HG03460 (cell line): ENCODE measurements at regions not wholly inside any gene's neighbourhood (a gene's known extent, or its start where the extent isn't known, plus 50 kb on each side); places are given as distances from the start of the nearest gene placed in this dataset.
"Not testable (repeated sequence)": the region's sequence is repeated elsewhere in the genome, so short reads cannot be mapped to it uniquely, and the experiment has no call there.

ENCODE experiments used
- ATAC-seq: cut with Tn5 transposase; IDR thresholded peaks from one replicate; pipeline ENCODE4 v1.9.1; 2021; ENCODE audit not compliant: unreplicated experiment

DNA sequence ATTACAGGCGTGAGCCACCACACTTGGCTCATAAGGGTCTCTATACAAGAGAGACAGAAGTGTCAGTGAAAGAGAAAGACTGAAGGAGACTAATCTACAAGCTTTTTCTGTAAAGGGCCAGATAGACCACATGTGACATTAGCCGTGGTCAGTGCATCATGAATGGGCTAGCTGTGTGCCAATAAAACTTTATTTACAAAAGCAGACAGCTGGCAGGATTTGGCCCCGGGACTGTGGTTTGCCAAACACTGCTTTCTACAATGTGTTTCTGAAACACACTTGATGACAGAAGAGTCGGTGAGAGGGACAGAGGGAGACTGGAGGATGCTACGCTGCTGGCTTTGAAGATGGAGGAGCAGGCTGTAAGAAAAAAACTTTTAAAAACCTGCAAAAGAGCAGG lies 285.4 kb downstream of the TFAP2C start:
- no peak for ATAC-seq

DNA sequence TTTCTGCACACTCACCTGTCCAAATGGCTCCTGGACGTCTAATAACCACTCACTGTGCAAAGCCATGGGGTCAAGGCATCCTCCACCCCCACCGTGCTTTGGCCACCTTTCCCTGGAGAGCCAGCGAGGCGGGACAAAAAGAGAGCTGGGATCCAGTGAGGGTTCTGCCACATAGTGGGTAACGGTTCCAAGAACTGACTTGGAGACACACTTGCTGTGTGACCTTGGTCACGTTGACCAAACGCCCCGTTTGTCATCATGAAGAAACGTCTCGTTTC lies 287.2 kb downstream of the TFAP2C start:
- no peak for ATAC-seq

DNA sequence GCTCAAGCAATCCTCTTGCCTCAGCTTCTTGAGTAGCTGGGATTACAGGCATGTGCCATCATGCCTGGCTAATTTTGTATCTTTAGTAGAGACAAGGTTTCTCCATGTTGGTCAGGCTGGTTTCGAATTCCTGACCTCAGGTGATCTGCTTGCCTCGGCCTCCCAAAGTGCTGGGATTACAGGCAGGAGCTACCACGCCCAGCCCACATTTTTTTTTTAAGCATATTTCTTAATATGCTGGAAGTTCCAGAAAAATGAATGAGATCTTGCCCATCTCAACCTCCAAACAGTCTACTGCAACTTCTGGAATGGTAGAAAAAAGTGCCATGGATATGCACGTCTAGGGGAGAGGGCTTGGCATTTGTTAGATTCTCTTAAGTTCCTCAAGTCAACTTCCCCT lies 290.9 kb downstream of the TFAP2C start:
- not testable (repeated sequence) for ATAC-seq

- ATAC-seq, result no peak
Measured at GRCh38 chr20:56922497-56922896, 293.4 kb downstream of the TFAP2C start.

- ATAC-seq, result no peak
Measured at GRCh38 chr20:56924292-56925081, 295.4 kb downstream of the TFAP2C start.

DNA sequence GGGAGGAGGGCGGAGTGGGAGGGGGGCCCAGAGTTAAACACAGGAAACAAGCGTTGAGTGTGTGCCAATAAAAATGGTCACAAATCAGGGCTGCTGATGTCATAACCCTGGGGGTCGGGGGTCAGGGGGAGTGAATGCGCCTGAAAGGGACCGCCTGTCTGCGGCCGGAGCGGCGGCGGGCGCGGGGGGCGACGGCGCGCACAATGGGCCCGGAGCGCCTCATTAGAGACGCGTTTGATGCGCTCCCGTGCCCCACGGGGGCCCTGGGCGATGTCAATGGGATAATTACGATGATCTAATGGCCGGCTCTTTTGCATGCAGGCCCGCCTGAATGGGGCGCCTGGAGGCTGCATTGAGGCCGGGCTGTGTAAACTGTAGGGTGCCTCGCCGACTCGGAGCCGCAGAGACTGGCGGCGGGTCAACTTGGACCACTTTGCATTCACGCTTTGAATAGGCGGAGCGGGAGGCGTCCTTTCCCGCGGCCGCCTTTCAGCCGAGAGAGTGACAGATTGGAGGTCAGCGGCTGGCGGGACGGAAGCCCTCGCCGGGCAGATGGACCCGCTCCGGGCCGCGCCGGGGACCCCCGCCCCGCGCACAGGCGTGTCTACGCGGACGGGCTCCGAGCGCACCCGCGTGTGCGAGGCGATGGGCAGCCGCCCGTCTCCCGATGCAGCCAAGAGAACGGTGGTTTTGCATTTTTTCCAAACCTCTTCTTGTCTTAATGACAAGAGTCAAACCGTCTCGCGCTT lies 296.1 kb downstream of the TFAP2C start:
- ATAC-seq, result no peak

DNA sequence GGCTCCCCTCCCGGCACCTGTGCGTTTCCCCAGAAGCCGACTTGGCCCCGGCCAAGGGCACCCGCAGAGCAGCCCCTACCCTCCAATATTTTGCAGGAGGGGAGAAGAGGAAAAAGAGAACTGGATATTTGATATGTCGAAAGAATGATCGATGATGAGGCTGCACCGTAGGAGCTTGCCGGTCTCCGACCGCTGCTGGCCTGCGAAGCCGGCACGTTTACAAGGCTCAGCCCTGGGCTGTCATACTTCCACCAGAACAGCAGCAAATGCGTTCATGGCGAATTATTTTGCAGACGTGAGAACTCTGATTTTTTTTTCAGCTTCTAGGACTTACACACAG lies 296.7 kb downstream of the TFAP2C start:
- no peak for ATAC-seq

GRCh38 chr20:56926501-56926900 lies 297.4 kb downstream of the TFAP2C start:
- ATAC-seq, result no peak

DNA sequence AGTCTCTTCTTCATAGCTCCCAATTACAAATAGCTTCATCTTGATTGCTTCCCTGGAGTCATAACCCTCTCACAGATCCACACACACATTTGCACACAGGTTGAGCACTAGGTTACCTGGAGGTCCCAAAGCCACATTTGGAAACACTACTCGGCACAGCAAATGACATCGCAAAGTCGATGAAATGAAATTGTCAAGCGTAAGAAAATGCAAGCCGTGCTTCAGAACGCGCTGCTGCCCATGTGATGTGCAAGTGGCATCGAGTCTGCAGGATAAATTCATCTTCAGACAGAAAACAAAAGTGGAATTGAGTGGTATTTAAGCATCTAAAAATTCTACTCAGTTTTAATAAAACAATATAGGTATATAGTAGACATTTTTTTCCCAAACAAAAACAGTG lies 298.0 kb downstream of the TFAP2C start:
- no peak for ATAC-seq

GRCh38 chr20:56928007-56928406 lies 298.9 kb downstream of the TFAP2C start:
- ATAC-seq, result no peak

DNA sequence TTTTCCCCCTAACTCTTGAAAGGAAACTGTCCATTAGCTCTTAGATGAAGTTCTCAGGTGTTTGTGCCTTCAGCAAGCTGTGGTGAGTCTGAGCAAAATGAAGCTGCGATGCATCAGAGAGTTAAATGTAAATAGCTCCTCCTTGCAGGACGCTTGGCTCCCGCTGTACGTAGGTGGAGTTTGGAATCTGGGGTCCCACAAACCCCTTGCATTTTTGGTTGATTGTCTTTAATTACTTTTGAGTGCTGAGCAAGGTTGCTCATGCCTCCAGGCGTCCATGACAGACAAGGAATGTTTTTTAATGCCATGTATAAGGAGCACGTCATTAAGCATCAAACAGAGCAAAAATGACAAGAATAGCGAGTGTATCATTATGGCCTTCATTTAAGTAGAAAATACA lies 300.5 kb downstream of the TFAP2C start:
- no peak for ATAC-seq

GRCh38 chr20:56930876-56931275 lies 301.8 kb downstream of the TFAP2C start:
- ATAC-seq, result no peak

- no peak for ATAC-seq
Measured at GRCh38 chr20:56932575-56933330, 303.6 kb downstream of the TFAP2C start.

DNA sequence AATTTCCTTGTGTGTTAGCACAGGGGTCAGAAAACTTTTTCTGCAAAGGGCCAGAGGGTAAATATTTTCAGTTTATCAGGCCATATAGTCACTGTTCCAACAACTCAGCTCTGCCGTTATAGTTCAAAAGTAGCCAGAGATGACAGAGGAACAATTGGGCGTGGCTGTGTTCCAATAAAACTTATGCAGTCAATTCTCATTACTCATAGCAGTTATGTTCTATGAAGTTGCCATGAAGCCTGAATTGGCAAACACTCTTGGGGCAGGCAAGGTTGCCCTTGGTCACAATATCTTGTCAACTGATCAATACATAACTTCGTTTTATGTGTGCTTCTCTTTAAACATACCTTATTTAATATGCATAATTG lies 304.2 kb downstream of the TFAP2C start:
- ATAC-seq, result no peak

GRCh38 chr20:56934888-56935287 lies 305.8 kb downstream of the TFAP2C start:
- no peak for ATAC-seq

DNA sequence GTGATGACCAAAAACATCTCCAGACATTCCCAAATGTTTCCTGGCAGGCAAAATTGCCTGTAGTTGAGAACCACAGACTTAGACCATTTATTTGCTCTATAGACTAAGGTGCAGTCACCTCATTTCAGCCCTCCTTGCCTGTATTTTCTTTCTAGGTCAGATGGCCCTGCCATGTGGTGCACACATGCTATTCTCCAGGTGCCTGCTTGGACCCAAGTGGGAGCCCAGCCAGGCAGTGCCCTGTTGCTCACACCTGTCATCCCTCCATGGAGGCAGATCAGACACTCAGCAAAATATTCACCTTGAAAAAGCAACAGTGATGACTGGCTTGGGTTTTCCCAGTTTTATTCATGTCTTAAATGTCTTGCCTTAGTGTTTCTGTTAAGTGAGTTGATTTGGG lies 311.4 kb downstream of the TFAP2C start:
- no peak for ATAC-seq

GRCh38 chr20:56941101-56941686 lies 312.1 kb downstream of the TFAP2C start:
- no peak for ATAC-seq

DNA sequence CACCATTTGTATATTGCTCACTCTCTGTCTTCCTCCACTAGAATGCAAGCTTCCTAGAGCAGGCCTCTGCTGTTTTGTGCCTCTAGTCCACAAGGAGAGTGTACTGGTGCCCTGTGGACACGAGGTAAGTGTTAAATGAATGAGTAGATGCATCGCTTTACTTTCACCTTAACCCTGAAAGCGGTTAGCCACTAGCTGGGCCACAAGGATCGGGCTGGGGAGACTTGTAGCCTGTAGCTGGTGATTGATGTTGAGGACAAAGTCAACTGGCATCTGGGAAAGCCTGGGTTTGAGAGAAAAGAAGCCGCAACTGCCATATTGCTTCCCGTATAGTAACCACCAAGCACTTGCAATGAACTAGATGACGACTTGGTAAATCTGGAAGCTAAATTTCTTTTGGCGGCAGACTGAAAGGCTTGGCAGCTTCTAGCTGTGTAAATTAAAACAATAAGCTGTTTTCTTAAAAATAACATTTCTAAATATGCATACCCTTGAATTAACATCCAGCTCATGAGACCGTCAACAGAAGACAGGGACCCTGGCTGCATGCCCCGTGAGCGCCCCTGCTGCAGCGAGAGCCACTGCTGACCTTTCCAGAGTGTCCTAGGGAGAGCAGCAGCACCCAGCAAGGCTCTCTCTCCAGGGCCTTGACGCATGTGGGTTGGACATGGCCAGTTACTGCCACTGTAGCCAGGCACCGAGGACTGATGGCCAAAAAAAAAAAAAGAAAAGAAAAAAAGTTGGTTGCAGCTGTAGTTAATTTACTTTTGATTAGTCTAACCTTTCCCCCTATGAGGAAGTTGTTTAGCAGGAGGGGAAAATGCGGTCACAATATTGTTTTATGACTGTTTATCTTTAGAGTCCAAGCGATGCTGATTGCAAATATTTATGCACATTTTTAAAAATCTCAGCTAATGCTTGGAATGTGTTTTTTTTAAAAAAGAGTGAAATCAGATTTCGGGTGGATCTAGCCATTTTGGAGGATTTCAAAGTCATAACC lies 315.1 kb downstream of the TFAP2C start:
- ATAC-seq, result no peak

- no peak for ATAC-seq
Measured at GRCh38 chr20:56945057-56945456, 316.0 kb downstream of the TFAP2C start.

DNA sequence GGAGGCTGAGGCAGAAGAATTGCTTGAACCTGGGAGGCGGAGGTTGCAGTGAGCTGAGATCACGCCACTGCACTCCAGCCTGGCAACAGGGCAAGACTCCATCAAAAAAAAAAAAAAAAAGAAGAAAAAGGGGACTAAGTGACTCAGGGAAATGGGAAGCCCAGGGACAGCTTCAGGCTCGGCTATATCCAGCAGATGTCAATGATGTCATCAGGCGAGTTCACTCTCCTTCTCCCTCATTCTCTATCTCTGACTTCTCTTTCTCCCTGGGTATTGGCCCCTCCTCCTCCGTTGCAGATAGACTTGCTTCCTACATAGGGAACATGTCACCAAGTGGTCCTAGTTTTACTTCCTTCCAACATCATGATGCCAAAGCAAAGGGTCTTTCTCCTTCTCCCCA lies 316.8 kb downstream of the TFAP2C start:
- ATAC-seq, result no peak

DNA sequence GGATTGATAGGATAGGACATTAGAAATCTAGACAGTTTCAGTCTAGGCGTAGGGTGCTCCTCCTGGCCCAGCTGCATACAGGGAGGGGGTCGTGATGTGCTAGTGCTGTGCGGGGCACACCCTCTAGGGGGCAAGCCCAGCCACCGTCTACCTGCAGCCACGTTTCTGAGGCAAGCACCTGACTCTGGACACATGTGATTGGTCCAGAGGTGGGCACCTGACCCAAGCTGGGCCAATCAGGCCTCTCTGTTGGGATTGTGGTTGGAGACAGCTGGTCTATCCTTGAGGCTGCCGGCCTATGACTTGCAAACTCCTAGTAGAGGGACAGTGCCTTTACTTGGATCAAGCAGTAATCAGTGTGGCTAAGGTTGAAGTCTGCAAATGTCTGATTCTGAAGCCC lies 317.1 kb downstream of the BMP7 start:
- no peak for ATAC-seq
